Right lobe of liver (tissue), 6 donors: ENCODE measurements at regions not wholly inside any gene's neighbourhood (a gene's known extent, or its start where the extent isn't known, plus 50 kb on each side); places are given as distances from the start of the nearest gene placed in this dataset.
A peak's percentile ranks its signal among the peaks of the same experiment; 100 is the strongest.
"Not testable (repeated sequence)": the region's sequence is repeated elsewhere in the genome, so short reads cannot be mapped to it uniquely, and the experiment has no call there.

Experiments used
- ATAC-seq, 4 donors: fragments of 200-7000 bp; cut with Tn5 transposase; one replicate each; pipeline ENCODE4 v1.9.1; 2020; ENCODE audit warnings: mild to moderate bottlenecking in 4 of 4, moderate library complexity in 4 of 4
- DNase-seq, 3 donors: peaks; one replicate each; pipeline ENCODE4 v3.0.0-alpha.2; 2020
- H3K27ac ChIP-seq, 3 donors: fragments of 200-600 bp; one replicate each; pipeline ENCODE4 v1.8.0; 2022
- H3K27me3 ChIP-seq, 2 donors: fragments of 200-600 bp; one replicate each; pipeline ENCODE4 v1.8.0; 2022
- H3K36me3 ChIP-seq, 4 donors: fragments of 200-600 bp; sonication (generic) in 1 of 4; one replicate each; pipeline versions ENCODE4 v1.5.1 to v1.8.0; 2017 to 2022; ENCODE audit warnings: control low read depth in 1 of 4
- H3K4me1 ChIP-seq, 4 donors: fragments of 200-600 bp; sonication (generic) in 1 of 4; one replicate each; pipeline versions ENCODE4 v1.5.1 to v1.8.0; 2017 to 2022; ENCODE audit warnings: control low read depth in 1 of 4
- H3K4me3 ChIP-seq, 3 donors: fragments of 200-600 bp; one replicate each; pipeline ENCODE4 v1.8.0; 2022
- H3K9me3 ChIP-seq, 4 donors: fragments of 200-600 bp; sonication (generic) in 1 of 4; one replicate each; pipeline versions ENCODE4 v1.5.1 to v1.8.0; 2017 to 2022; ENCODE audit warnings: control low read depth in 1 of 4
- POLR2A ChIP-seq: fragments of 450-650 bp; IDR thresholded peaks from one replicate; pipeline ENCODE4 v1.6.1; 2017; ENCODE audit warnings: antibody characterized with exemption, mild to moderate bottlenecking
- WGBS: methylation state at CpG from one replicate; pipeline ENCODE4 v1.1.6; 2018; ENCODE audit warnings: low coverage, low lambda C conversion rate; ENCODE audit not compliant: insufficient coverage; ENCODE audit errors: missing lambda C conversion rate; 5-methylcytosine and 5-hydroxymethylcytosine counted together
- intact Hi-C, 2 donors: fragments of 100-400 bp; cut with DNase I; formaldehyde crosslinking; loops; one replicate each; pipeline versions ENCODE4 v1.11.2 to v1.14.1; 2022
- TF ChIP-seq, protein P1 (sequence below), 4 donors: fragments of 200-600 bp in 3 of 4; fragments of 450-650 bp in 1 of 4; IDR thresholded peaks; one replicate each; pipeline versions ENCODE4 v1.5.1 to v1.8.0; 2016 to 2022; ENCODE audit warnings: antibody characterized with exemption in 4 of 4, mild to moderate bottlenecking in 2 of 4
- donor health status: DM: no; HTN: yes; CAD: no.
- donor health status: DM: no; HTN: no; CAD: no.
- donor health status: DM: no; HTN: no; CAD: no.
- donor health status: DM: no; HTN: yes; CAD: no.
- donor health status: DM: no; HTN: yes; CAD: no.

DNA sequence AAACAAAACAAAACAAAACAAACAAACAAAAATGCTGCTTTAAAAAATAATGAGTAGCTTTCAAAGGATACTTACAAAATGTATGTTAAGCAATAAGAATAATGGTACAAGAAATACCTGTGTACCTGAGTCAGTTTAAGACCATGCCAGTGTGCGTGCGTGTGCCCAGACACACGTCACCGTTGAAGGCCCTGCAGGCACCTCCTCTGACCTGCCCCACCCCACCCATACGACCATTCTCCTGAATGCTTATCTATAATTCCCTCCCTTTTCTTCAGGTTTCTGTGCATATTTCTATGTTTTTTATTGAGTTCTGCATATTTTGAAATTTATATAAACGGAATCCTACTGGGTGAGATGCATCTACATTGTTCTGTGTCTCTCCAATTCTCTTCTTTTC is 374.2 kb upstream of the KLF6 start:
- TF ChIP-seq POLR2A = no peak
- TF ChIP-seq, protein P1, sequence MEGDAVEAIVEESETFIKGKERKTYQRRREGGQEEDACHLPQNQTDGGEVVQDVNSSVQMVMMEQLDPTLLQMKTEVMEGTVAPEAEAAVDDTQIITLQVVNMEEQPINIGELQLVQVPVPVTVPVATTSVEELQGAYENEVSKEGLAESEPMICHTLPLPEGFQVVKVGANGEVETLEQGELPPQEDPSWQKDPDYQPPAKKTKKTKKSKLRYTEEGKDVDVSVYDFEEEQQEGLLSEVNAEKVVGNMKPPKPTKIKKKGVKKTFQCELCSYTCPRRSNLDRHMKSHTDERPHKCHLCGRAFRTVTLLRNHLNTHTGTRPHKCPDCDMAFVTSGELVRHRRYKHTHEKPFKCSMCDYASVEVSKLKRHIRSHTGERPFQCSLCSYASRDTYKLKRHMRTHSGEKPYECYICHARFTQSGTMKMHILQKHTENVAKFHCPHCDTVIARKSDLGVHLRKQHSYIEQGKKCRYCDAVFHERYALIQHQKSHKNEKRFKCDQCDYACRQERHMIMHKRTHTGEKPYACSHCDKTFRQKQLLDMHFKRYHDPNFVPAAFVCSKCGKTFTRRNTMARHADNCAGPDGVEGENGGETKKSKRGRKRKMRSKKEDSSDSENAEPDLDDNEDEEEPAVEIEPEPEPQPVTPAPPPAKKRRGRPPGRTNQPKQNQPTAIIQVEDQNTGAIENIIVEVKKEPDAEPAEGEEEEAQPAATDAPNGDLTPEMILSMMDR (IDR thresholded peaks at IDR 0.05) = no peak
- WGBS = 74% methylated on average over 3 of the region's 6 CpGs
- Histone ChIP-seq H3K9me3 (no peaks in the 10 kb centered on the region), H3K36me3 (no peaks in the 10 kb centered on the region), H3K4me3 (no peak overlapping the region), H3K27me3 (no peaks in the 10 kb centered on the region), H3K4me1 (no peaks in the 10 kb centered on the region), H3K27ac (no peak overlapping the region)
- intact Hi-C loops = no loop called here
- ATAC-seq (no peak), DNase-seq (no peak)

DNA sequence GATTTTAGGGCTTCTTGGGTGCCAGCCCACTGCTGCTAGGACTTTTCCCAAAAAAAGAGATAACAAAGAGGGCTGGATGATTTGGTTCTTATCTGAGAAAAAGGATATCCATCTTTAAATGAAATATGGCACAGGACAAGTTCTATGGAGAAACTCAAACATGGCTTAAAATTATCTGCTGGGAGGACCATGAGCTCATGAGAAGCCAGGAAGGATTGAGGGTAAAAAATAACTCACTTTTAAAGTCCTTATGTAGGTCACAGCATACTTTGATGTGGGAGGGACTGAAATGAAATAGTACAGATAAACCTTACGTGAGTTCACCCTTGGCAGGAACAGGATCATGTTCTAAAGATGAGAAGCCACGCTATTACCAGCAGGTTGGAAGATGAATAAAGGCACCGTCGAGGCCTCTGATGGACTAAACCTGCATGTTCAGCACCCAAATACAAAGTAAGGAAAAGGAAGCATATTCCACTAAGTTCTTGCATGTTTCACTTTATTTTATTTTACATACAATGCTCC is 369.2 kb upstream of the KLF6 start:
- TF ChIP-seq POLR2A = no peak
- TF ChIP-seq, protein P1 (IDR thresholded peaks at IDR 0.05) = no peak
- intact Hi-C loops = no loop called here
- H3K27me3 ChIP-seq = no peaks in the 10 kb centered on the region
- ATAC-seq (no peak), DNase-seq (no peak)
- H3K9me3 ChIP-seq = no peaks in the 10 kb centered on the region
- H3K4me3 ChIP-seq = no peak overlapping the region
- 74% methylated on average over 4 of the region's 4 CpGs for WGBS
- no peaks in the 10 kb centered on the region for H3K36me3 ChIP-seq
- H3K27ac ChIP-seq = no peak overlapping the region
- H3K4me1 ChIP-seq = no peaks in the 10 kb centered on the region

- peak; percentile 40 to 80 (median 54) for ATAC-seq
- 34% methylated on average over 7 of the region's 16 CpGs for WGBS
Measured at GRCh38 chr10:4151466-4151865, 366.5 kb upstream of the KLF6 start.

DNA sequence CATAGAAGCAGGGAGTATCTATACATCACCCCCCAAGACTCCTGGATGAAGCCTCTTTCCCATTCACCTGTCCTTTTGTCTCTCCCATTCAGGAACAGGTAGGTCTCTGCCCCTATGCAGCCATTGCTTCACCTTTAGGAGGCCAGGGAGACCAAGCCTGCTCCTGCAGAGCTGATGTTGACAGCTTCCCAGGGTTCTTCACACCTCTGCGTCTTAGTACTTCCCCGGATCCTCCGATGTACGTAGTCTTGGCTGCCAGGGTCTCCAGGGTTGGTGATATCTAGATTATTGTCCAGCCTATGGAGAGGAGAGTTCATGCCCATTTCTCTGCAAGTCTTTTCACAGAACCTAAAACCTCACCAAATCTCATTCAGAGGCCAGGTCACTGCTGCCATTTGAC is 365.7 kb upstream of the KLF6 start:
- no peaks in the 10 kb centered on the region for H3K9me3 ChIP-seq
- ATAC-seq = no peak
- no peaks in the 10 kb centered on the region for H3K27me3 ChIP-seq
- DNase-seq = no peak
- H3K4me1 ChIP-seq = no peaks in the 10 kb centered on the region
- H3K36me3 ChIP-seq = no peaks in the 10 kb centered on the region
- no peak overlapping the region for H3K4me3 ChIP-seq
- WGBS = 52% methylated on average over 4 of the region's 4 CpGs
- intact Hi-C loops = no loop called here
- no peak overlapping the region for H3K27ac ChIP-seq
- TF ChIP-seq, protein P1 (IDR thresholded peaks at IDR 0.05) = no peak
- TF ChIP-seq POLR2A = no peak

More at GRCh38 chr10:4151466-4151865, 366.5 kb upstream of the KLF6 start:
- no peak overlapping the region for H3K4me3 ChIP-seq
- no peak overlapping the region for H3K27ac ChIP-seq
- intact Hi-C loops = no loop called here
- no peaks in the 10 kb centered on the region for H3K36me3 ChIP-seq
- H3K4me1 ChIP-seq = no peaks in the 10 kb centered on the region
- TF ChIP-seq POLR2A = no peak
- TF ChIP-seq, protein P1 (IDR thresholded peaks at IDR 0.05) = peak in 2 of 4 donors; percentile 8 to 37
- H3K27me3 ChIP-seq = no peaks in the 10 kb centered on the region
- DNase-seq = peak in 1 of 3 donors; percentile 52
- no peaks in the 10 kb centered on the region for H3K9me3 ChIP-seq

DNA sequence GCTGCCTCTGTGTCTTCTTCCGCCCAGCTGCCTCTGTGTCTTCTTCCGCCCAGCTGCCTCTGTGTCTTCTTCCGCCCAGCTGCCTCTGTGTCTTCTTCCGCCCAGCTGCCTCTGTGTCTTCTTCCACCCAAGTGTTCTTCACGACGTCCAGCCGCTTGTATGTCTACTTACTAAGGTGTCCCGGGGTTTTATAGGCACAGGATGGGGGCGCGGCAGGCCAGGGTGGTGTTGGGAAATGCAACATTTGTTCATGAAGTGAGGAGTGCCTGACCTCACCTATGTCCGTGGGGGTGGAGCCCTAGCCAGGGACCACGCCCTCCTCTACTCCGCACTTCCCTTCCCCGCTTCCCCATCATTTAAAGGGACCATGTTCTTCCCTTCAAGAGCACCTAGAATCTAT is 364.5 kb upstream of the KLF6 start:
- H3K4me1 ChIP-seq, H3K9me3 ChIP-seq, H3K27ac ChIP-seq, DNase-seq, ATAC-seq, H3K36me3 ChIP-seq, intact Hi-C loops, H3K4me3 ChIP-seq, H3K27me3 ChIP-seq: not testable (repeated sequence)
- WGBS = 84% methylated on average over 14 of the region's 14 CpGs
